Pons (tissue), 1 donor: ENCODE measurements at regions not wholly inside any gene's neighbourhood (a gene's known extent, or its start where the extent isn't known, plus 50 kb on each side); places are given as distances from the start of the nearest gene placed in this dataset.
"Not testable (repeated sequence)": the region's sequence is repeated elsewhere in the genome, so short reads cannot be mapped to it uniquely, and the experiment has no call there.

Experiments used
- DNase-seq: peaks from one replicate; pipeline ENCODE4 v3.0.0-alpha.2; 2016; ENCODE audit warnings: low spot score

DNA sequence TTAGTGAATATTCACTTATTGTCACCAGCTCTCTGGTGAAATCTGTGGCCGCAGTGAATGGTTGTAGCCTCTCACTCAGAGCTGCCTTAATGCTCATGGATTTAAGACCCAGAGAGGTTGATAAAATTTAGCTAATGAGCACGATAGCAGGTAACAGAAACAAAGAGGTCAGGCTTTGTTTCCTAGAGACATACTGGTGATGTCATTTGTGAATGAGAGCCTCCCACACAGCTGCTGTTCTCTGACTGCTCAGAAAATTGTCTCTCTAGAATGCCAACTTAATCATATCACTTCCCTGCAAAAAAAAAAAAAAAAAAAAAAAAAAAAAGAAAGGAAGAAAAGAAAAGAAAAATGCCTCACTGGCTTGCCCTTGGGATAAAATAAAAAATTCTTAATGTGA is 411.7 kb upstream of the MYT1L start:
- DNase-seq, result no peak

DNA sequence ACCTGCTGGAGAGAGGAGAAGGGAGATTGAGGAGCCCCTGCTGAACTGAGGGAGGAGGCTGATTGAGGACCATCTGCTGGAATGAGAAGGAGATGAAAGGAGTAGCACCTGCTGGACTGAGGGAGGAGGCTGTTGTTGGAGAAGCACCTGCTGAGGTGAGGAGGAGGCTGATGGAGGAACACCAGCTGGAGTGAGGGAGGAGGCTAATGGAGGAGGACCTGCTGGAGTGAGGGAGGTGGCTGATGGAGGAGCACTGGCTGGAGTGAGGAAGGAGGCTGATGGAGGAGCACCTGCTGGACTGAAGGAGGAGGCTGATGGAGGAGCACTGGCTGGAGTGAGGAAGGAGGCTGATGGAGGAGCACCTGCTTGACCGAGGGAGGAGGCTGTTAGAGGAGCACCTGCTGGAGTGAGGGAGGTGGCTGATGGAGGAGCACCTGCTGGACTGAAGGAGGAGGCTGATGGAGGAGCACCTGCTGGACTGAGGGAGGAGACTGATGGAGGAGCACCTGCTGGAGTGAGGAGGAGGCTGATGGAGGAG is 409.2 kb upstream of the MYT1L start:
- DNase-seq, result no peak

DNA sequence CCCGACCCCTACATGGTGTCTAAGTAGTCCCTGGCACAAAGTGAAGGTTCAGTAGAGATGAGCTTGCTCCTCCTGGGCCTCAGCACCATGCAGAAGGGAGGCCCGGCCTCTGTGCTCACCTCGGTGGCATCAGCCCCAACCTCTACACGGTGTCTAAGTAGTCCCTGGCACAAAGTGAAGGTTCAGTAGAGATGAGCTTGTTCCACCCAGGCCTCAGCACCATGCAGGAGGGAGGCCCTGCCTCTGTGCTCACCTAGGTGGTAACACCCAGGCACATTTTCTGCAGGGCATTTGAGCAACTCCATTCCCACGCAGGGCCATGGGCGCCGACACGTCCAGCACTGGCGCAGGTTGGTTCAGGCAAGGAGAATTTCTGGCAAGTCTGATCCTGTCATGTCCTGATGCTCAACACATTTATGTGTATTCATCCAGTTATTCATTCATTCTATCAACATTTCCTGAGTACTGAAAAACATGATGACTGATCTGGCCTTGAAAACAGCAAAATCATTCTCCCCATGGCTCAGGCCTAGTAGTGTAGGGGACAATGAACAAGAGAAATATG is 408.2 kb upstream of the MYT1L start:
- DNase-seq, result no peak

- no peak for DNase-seq
These were observed 407.6 kb upstream of the MYT1L start for GRCh38 chr2:2738684-2739083.

GRCh38 chr2:2738276-2738675 is 407.2 kb upstream of the MYT1L start:
- no peak for DNase-seq

DNA sequence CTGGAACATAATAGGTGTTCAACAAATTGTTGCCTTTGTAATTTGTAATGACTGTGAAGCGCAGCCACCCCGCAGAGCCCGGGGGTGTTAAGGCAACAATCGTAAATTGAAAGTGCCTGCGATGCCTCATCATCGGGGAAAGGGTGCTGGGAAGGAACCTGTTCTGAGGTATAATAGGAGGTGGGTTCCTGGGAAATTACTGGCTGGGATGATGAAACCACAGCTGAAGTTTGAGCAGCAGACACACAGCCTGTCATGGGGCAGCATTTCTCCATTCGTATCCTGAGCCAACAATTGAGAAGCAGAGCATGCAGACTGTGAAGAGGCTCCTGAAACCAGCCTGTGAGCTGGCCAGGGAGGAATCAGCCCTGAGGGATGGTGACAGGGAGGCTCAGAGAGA is 404.0 kb upstream of the MYT1L start:
- no peak for DNase-seq

- DNase-seq, result no peak
These were observed 403.2 kb upstream of the MYT1L start for GRCh38 chr2:2734308-2734707.

DNA sequence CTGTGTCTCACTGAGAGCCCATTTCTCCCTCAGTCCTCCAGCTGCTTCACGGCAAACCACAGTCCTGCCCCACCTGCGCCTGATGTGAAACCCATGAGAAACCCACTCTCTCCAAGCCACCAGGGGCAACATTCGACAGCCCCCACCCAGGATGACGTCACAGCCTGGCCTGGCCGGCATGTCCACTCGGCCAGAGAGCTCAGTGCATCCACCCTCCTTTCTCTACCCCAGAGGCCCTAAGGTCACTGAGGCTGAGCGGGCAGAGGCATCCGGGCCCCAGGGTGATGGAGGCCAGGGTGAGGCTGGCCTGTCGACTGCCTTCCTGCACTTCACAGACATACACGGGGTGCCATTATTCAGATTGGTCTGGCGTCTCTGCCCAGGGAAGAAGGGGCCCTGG is 402.7 kb upstream of the MYT1L start:
- DNase-seq, result no peak

GRCh38 chr2:2732331-2733119 is 401.4 kb upstream of the MYT1L start:
- no peak for DNase-seq

DNA sequence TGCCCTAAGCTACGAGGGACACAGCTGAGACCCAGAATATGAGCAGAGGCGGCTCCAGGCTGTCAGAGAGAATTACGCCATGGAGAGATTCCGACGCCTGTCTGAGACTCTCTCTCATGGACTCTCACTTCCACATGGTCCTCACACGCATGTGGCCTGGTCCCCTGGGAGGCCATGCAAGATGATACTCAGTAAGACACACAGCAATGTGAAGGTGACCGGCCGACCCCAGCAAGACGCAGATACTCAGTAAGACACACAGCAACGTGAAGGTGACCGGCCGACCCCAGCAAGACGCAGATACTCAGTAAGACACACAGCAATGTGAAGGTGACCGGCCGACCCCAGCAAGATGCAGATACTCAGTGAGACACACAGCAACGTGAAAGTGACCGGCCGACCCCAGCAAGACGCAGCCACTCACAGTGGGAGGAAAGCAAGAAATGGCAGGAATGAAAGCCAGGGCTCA is 400.8 kb upstream of the MYT1L start:
- DNase-seq, result no peak

GRCh38 chr2:2731101-2731815 is 400.2 kb upstream of the MYT1L start:
- no peak for DNase-seq

GRCh38 chr2:2730301-2730833 is 399.3 kb upstream of the MYT1L start:
- DNase-seq, result no peak

GRCh38 chr2:2729246-2729645 is 398.2 kb upstream of the MYT1L start:
- DNase-seq, result no peak

- DNase-seq, result no peak
These were observed 397.6 kb upstream of the MYT1L start for GRCh38 chr2:2728635-2729034.

DNA sequence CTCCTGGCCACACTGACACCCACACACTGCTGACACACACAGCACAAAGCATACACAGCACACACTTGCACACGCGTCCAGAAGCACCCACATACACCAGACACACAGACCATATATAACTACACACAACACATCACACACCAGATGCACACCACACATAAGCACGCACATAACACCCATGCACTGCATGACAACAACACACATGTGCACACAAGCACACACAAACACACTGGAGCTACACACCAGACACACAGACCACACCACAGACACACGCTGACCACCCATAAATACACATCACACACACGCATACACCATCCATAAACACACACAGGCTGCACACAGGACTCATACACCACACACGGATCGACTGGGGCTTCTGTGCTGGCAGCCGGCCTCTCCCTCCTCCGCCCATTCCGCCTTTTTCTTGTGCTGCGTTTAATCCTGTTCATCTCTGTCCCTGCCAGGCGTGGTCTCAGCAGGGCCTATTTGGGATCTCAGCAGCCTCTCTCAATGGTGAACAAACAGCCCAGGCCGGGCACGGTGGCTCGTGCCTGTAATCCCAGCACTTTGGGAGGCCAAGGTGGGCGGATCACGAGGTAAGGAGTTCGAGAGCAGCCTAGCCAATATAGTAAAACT is 396.9 kb upstream of the MYT1L start:
- DNase-seq, result no peak

DNA sequence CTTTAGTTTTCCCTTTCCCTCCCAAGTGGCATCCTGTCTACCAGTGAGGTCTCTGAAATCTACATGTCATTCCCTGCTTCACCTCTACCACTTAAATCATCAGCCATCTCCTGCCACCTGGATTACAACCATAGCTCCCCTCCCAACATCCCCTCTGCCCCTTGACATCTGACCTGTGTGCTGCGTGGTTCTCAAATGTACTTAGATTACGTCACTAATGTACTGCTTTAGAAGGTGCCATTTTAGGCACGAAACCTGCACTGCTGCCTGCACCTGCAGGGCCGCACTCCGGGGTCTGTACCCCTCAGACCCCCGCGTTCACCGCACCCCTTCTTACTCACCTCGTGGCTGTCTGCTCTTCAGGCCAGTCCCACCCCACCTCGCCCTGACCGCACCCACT is 395.1 kb upstream of the MYT1L start:
- no peak for DNase-seq

GRCh38 chr2:2723064-2723463 is 392.0 kb upstream of the MYT1L start:
- DNase-seq, result no peak

DNA sequence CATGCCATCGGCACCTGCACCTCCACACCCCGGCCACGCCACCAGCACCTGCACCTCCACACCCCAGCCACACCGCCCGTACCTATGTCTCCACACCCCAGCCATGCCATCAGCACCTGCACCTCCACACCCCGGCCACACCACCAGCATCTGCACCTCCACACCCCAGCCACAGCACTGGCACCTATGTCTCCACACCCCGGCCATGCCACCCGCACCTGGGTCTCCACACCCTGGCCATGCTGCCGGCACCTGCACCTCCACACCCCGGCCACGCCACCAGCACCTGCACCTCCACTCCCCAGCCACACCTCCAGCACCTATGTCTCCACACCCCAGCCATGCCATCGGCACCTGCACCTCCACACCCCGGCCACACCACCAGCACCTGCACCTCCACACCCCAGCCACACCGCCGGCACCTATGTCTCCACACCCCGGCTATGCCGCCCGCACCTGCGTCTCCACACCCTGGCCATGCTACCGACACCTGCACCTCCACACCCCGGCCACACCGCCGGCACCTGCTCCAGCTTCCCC is 390.3 kb upstream of the MYT1L start:
- no peak for DNase-seq

DNA sequence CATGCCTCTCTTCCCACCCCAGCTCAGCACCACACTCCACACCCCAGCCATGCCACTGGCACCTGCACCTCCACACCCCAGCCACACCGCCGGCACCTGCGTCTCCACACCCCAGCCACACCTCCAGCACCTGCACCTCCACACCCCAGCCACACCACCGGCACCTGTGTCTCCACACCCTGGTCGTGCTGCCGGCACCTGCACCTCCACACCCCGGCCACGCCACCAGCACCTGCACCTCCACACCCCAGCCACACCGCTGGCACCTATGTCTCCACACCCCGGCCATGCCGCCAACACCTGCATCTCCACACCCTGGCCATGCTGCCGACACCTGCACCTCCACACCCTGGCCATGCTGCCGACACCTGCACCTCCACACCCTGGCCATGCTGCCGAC is 389.7 kb upstream of the MYT1L start:
- DNase-seq, result not testable (repeated sequence)

- DNase-seq, result no peak
These were observed 389.3 kb upstream of the MYT1L start for GRCh38 chr2:2720351-2720750.

DNA sequence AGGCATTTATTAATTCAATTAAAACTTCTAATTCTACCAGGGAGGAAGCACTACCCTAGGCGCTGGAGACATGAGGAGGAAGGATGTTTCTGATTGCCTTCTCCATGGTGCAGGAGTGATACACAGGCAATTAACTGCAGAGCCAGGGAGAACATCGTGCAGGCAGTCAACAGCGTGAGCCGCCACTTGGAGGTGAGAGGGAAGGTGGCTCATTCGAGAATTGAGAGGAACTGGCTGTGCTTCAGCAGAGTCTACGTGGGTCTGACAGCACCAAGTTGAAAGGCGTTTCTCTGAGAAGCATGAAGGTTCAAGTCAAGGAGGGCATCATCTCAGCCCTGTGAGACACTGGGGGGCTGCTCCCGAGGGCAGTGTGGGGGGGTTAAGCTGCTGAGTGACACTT is 388.7 kb upstream of the MYT1L start:
- DNase-seq, result no peak

- no peak for DNase-seq
These were observed 387.9 kb upstream of the MYT1L start for GRCh38 chr2:2719015-2719414.
